Neural cell (in vitro differentiated cells): ENCODE measurements at regions not wholly inside any gene's neighbourhood (a gene's known extent, or its start where the extent isn't known, plus 50 kb on each side); places are given as distances from the start of the nearest gene placed in this dataset.

ENCODE experiments used
- H2AFZ ChIP-seq: fragments of 200-600, 300-800 bp; sonication (generic), shearing (Covaris generic); 2 replicates; pipeline ENCODE4 v1.6.0; 2014; ENCODE audit warnings: low read depth, mild to moderate bottlenecking, antibody characterized with exemption, low read length, moderate library complexity
- H3F3A ChIP-seq: fragments of 200-600 bp; shearing (Covaris generic); 2 replicates; pipeline ENCODE4 v1.6.1; 2016; ENCODE audit warnings: mild to moderate bottlenecking, moderate library complexity, mixed read lengths, antibody characterized with exemption, low read length; ENCODE audit not compliant: insufficient read depth, poor library complexity, severe bottlenecking
- H3K27ac ChIP-seq: fragments of 200-600, 300-800 bp; sonication (generic), shearing (Covaris generic); 2 replicates; pipeline ENCODE4 v1.5.1; 2014; ENCODE audit warnings: mild to moderate bottlenecking, low read length, moderate library complexity
- H3K27me3 ChIP-seq: fragments of 300-800, 200-600 bp; sonication (generic), shearing (Covaris generic); 2 replicates; pipeline ENCODE4 v1.6.0; 2014; ENCODE audit warnings: mild to moderate bottlenecking, low read depth, low read length, moderate library complexity; ENCODE audit not compliant: insufficient read depth
- H3K36me3 ChIP-seq: fragments of 300-800, 200-600 bp; sonication (generic), shearing (Covaris generic); 2 replicates; pipeline ENCODE4 v1.5.1; 2014; ENCODE audit warnings: mild to moderate bottlenecking, antibody characterized with exemption, low read length, moderate library complexity; ENCODE audit not compliant: insufficient read depth
- H3K4me2 ChIP-seq: fragments of 300-800, 200-600 bp; sonication (generic), shearing (Covaris generic); 2 replicates; pipeline ENCODE4 v1.6.0; 2014; ENCODE audit warnings: mild to moderate bottlenecking, low read length
- H3K4me3 ChIP-seq: fragments of 300-800, 200-600 bp; sonication (generic), shearing (Covaris generic); 2 replicates; pipeline ENCODE4 v1.5.1; 2014; ENCODE audit warnings: mild to moderate bottlenecking, low read length, moderate library complexity
- H3K79me2 ChIP-seq: fragments of 200-600 bp; shearing (Covaris generic); replicated peaks from 2 replicates; pipeline ENCODE4 v1.6.0; 2014; ENCODE audit warnings: mild to moderate bottlenecking, low read length, moderate library complexity; ENCODE audit not compliant: insufficient read depth
- H3K9ac ChIP-seq: fragments of 300-800, 200-600 bp; sonication (generic), shearing (Covaris generic); 2 replicates; pipeline ENCODE4 v1.6.1; 2016; ENCODE audit warnings: mild to moderate bottlenecking, low read length, mixed read lengths
- H3K9me2 ChIP-seq: fragments of 200-600 bp; shearing (Covaris generic); 2 replicates; pipeline ENCODE4 v1.6.1; 2016; ENCODE audit warnings: mild to moderate bottlenecking, low read length, mixed read lengths; ENCODE audit not compliant: insufficient read depth
- H3K9me3 ChIP-seq: fragments of 200-600, 300-800 bp; sonication (generic), shearing (Covaris generic); 2 replicates; pipeline ENCODE4 v1.6.1; 2016; ENCODE audit warnings: mild to moderate bottlenecking, mixed run types, low read length, moderate library complexity, mixed read lengths
- H4K20me1 ChIP-seq: fragments of 200-600 bp; shearing (Covaris generic); 2 replicates; pipeline ENCODE4 v1.6.1; 2016; ENCODE audit warnings: mild to moderate bottlenecking, mixed run types; ENCODE audit not compliant: insufficient read depth
- CTCF ChIP-seq: fragments of 450-650 bp; IDR thresholded peaks from 2 replicates; pipeline ENCODE4 v1.5.1; 2014; ENCODE audit warnings: antibody characterized with exemption, mild to moderate bottlenecking, moderate library complexity; ENCODE audit not compliant: poor library complexity, severe bottlenecking
- EP300 ChIP-seq: fragments of 450-650 bp; conservative IDR thresholded peaks from 2 replicates; pipeline ENCODE4 v1.6.1; 2014; ENCODE audit warnings: antibody characterized with exemption, mild to moderate bottlenecking, moderate library complexity; ENCODE audit not compliant: poor library complexity, severe bottlenecking
- EZH2 ChIP-seq: fragments of 200-600, 300-800 bp; shearing (Covaris generic), sonication (generic); IDR thresholded peaks from 2 replicates; pipeline ENCODE4 v1.6.1; 2014; ENCODE audit warnings: antibody characterized with exemption, low read length, borderline replicate concordance, mild to moderate bottlenecking; ENCODE audit not compliant: insufficient read depth, poor library complexity, severe bottlenecking
- MXI1 ChIP-seq: fragments of 450-650 bp; conservative IDR thresholded peaks from 2 replicates; pipeline ENCODE4 v1.6.1; 2014; ENCODE audit warnings: antibody characterized with exemption, mild to moderate bottlenecking; ENCODE audit not compliant: poor library complexity, severe bottlenecking
- POLR2AphosphoS5 ChIP-seq: IDR thresholded peaks from 2 replicates; pipeline ENCODE4 v1.6.1; 2012
- RAD21 ChIP-seq: fragments of 450-650 bp; conservative IDR thresholded peaks from 2 replicates; pipeline ENCODE4 v1.6.1; 2014; ENCODE audit warnings: antibody characterized with exemption, mild to moderate bottlenecking, moderate library complexity
- REST ChIP-seq: IDR thresholded peaks from 2 replicates; pipeline ENCODE4 v1.6.1; 2012; ENCODE audit warnings: borderline replicate concordance
- SMC3 ChIP-seq: fragments of 450-650 bp; conservative IDR thresholded peaks from 2 replicates; pipeline ENCODE4 v1.6.1; 2014; ENCODE audit warnings: antibody characterized with exemption, mild to moderate bottlenecking, moderate library complexity; ENCODE audit not compliant: poor library complexity
- TAF1 ChIP-seq: IDR thresholded peaks from 2 replicates; pipeline ENCODE4 v1.6.1; 2012; ENCODE audit warnings: low read depth

- no peaks in the 10 kb centered on the region for H3F3A ChIP-seq
- no peaks in the 10 kb centered on the region for H3K36me3 ChIP-seq
- H3K9me2 ChIP-seq, result no peaks in the 10 kb centered on the region
- H3K9ac ChIP-seq, result no peak overlapping the region
- no peaks in the 10 kb centered on the region for H3K27me3 ChIP-seq
- TF ChIP-seq SMC3 (no peak), RAD21 (no peak), MXI1 (no peak), EP300 (no peak), REST (no peak), POLR2AphosphoS5 (no peak)
- no peak overlapping the region for H2AFZ ChIP-seq
- H3K79me2 ChIP-seq, result no peaks in the 10 kb centered on the region
- H3K9me3 ChIP-seq, result no peaks in the 10 kb centered on the region
- no peaks in the 10 kb centered on the region for H4K20me1 ChIP-seq
- H3K27ac ChIP-seq, result no peak overlapping the region
- no peak overlapping the region for H3K4me3 ChIP-seq
- H3K4me2 ChIP-seq, result no peak overlapping the region
These were observed 126.6 kb downstream of the C16orf95 start for GRCh38 chr16:87190288-87191230.

GRCh38 chr16:87192452-87193073 lies 124.6 kb downstream of the C16orf95 start:
- H3K4me2 ChIP-seq, result no peak overlapping the region

More at GRCh38 chr16:87192452-87193073, 124.6 kb downstream of the C16orf95 start:
- Histone ChIP-seq H3F3A (no peaks in the 10 kb centered on the region), H3K9ac (no peak overlapping the region), H3K9me3 (no peaks in the 10 kb centered on the region), H3K79me2 (no peaks in the 10 kb centered on the region), H2AFZ (no peak overlapping the region), H3K4me3 (no peak overlapping the region), H4K20me1 (no peaks in the 10 kb centered on the region), H3K27me3 (no peaks in the 10 kb centered on the region), H3K9me2 (no peaks in the 10 kb centered on the region), H3K36me3 (no peaks in the 10 kb centered on the region), H3K27ac (no peak overlapping the region)
- TF ChIP-seq SMC3 (no peak), EP300 (no peak), POLR2AphosphoS5 (no peak), RAD21 (no peak), TAF1 (no peak), MXI1 (no peak), CTCF (no peak), EZH2 (no peak), REST (no peak)
